ENCODE measurements at regions not wholly inside any gene's neighbourhood (a gene's known extent, or its start where the extent isn't known, plus 50 kb on each side); places are given as distances from the start of the nearest gene placed in this dataset.
"Not testable (repeated sequence)": the region's sequence is repeated elsewhere in the genome, so short reads cannot be mapped to it uniquely, and the experiment has no call there.

- not testable (repeated sequence) for DNase-seq (ENCODE audit: low read depth)
Observed at GRCh38 chr2:110335415-110336049, 123.2 kb upstream of the MTLN start.

DNA sequence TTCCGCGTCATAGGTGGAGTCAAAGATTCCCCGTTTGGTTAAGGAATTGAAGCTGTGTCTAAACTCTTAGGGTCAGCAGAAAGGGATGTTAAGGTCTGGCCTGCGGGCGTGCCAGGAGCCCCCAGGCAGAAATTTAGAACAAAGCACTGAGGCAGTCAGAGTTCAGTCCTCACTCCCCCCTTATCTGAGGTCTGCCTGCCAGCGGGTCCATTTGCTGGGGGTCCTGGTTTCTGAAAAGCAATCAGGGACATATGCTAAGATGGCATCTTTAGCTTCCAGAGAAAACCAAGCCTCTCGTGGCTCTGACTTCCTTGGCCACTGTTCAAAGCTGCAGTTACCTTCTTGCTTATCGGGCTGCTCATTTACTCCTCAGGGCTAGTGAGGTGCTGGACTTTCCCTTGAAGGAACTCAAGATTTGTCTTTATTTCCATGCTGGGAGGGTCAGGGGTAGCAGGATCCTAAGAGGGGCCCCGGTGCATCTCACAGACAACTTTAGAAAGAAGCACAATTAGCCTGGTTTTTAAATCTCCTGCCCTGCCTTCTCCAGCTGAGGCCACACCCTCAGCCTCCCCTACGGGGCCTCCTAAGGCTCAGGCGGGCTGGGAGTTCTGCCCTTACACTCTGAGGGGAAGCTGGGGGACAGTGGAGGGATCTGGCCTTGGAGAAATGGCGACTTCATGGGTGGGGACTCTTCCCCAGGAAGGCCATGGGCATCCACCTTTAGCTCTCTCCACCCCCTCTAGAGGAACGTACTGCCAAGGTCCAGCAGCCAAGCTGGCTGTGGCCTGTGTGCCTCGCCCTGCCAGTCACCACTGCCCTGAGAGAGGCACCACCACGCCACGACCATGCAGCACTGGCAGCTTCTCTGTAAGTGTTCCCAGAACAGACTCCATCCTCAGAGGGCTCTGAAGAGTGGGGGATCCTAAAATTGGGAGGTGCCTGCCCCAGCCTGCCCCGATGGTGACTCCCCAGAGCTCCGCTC lies 121.1 kb upstream of the MTLN start:
- DNase-seq (ENCODE audit: low read depth), result not testable (repeated sequence)

DNA sequence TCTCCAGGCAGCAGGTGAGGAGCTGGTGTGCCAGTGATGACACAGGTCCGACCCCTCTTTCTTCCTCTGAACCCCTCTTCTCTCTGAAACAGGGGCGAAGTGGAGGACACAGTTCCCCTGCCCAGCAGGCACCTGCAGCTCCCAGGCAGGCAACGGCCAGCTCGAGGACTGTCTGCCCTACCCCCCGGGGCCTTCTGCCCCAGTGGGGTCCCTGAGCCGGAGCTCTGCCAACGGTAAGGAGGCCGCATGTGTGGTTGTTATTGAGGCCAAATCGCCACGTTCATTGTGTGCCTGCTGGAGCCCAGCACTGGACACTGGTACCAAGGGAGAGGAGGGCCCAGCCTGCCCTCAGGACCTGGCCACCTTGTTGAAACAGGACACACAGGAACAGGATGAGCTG lies 119.3 kb upstream of the MTLN start:
- DNase-seq (ENCODE audit: low read depth), result not testable (repeated sequence)

DNA sequence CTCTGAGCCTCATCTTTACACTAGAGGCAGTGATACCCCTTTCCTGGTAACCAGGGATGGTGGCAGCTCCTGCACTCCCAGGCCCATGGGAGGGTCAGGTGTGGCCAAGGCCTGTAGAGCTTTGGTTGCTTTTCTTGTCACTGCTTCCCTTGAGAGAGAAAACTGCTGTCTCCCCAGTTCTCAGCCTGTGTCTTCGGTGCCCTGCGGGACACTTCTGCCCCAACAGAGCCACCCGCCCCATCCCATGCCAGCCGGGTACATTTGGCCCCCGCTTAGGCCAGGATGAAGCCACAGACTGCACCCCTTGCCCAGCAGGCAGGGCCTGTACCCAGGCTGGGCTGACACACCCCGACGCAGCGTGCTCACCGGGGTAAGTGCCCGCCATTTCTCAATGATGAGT lies 117.4 kb upstream of the MTLN start:
- not testable (repeated sequence) for DNase-seq (ENCODE audit: low read depth)

- DNase-seq (ENCODE audit: low read depth), result not testable (repeated sequence)
Observed at GRCh38 chr2:110329158-110329557, 116.8 kb upstream of the MTLN start.

- not testable (repeated sequence) for DNase-seq (ENCODE audit: low read depth)
Observed at GRCh38 chr2:110328677-110329076, 116.3 kb upstream of the MTLN start.

DNA sequence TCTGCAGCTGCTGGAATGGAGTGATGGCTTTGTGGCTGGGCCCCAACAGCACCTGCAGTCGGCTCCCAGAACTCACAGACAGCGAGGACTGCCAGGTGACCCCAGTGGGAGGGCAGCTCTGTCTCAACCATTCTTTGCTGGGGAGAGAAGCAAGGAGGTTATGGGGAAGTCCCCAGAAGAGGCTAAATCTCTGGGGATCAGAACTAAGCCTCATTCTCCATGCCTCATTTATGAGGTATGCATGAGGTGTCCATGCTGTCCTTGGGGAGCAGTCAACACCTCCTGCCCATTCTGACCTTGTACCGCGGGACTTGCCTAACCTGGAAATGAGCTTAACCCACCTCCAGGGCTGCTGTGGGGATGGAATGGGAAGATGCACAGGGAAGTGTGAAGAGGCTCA lies 111.5 kb upstream of the MTLN start:
- not testable (repeated sequence) for DNase-seq (ENCODE audit: low read depth)

DNA sequence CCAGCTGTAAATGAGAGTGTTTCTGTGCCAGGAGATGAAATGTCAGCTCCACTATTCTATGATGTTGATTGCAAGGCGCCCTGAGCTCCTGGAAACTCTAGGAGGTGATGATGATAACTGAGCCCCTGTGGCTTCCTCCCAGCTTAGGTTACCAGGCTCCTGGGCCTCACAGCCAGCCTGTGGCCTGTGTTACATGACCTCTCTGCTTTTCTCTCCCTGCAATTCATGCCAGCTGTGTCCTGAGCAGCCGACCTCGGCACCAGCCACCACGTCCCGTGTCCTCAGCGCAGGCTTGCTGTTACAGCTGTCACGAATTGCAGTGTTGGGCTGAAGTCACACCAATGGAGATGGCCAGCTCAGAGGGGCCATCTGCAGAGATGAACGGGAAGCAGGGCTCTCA lies 110.2 kb upstream of the MTLN start:
- not testable (repeated sequence) for DNase-seq (ENCODE audit: low read depth)

- DNase-seq (ENCODE audit: low read depth), result not testable (repeated sequence)
Observed at GRCh38 chr2:110320834-110321563, 108.7 kb upstream of the MTLN start.

- DNase-seq (ENCODE audit: low read depth), result not testable (repeated sequence)
Observed at GRCh38 chr2:110318898-110319297, 106.6 kb upstream of the MTLN start.

DNA sequence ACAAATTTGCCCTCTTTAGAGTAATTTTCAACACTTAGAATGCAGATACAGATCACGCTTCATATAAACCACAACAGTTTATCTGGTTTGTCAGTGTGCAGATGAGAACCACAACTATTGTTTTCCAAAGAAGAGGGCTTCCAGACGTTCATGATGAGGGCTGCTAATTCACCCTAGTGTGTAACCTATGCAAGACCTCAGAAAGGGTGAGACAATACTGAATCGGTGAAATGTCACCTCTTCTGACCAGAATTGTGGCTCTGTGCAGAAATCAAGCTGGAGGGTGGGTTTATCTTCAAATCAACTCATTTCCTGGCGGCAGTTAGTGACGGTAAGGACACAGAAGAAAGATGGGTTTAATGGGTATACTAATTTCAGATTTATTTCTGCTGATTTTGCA lies 105.0 kb upstream of the MTLN start:
- not testable (repeated sequence) for DNase-seq (ENCODE audit: low read depth)

GRCh38 chr2:110316051-110316865 lies 103.9 kb upstream of the MTLN start:
- not testable (repeated sequence) for DNase-seq (ENCODE audit: low read depth)

- not testable (repeated sequence) for DNase-seq (ENCODE audit: low read depth)
Observed at GRCh38 chr2:110315054-110315820, 102.9 kb upstream of the MTLN start.

DNA sequence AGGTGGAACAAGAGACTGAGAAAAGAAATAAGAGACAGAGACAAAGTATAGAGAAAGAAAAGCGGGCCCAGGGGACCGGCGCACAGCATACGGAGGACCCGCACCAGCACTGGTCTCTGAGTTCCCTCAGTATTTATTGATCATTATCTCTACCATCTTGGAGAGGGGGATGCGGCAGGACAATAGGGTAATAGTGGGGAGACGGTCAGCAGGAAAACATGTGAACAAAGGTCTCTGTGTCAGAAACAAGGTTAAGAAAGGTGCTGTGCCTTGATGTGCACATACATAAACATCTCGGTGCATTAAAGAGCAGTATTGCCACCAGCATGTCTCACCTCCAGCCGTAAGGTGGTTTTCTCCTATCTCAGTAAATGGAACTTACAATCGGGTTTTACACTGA lies 102.1 kb upstream of the MTLN start:
- not testable (repeated sequence) for DNase-seq (ENCODE audit: low read depth)

DNA sequence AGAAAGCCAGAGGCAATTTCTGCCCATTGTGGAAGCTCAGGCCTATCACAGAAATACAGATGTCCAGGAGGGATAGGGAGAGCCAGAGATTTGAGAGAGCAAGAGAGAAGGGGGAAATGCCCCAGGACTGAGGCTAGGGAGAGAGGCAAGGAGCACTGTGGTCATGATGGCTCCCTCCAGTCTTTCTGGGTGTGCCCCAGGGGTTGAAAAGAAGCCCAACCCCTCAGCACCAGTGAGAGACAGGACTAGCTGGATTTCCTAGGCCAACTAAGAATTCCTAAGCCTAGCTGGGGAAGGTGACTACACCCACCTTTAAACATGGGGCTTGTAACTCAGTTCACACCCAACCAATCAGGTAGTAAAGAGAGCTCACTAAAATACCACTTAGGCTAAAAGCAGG lies 100.7 kb upstream of the MTLN start:
- DNase-seq (ENCODE audit: low read depth), result not testable (repeated sequence)

DNA sequence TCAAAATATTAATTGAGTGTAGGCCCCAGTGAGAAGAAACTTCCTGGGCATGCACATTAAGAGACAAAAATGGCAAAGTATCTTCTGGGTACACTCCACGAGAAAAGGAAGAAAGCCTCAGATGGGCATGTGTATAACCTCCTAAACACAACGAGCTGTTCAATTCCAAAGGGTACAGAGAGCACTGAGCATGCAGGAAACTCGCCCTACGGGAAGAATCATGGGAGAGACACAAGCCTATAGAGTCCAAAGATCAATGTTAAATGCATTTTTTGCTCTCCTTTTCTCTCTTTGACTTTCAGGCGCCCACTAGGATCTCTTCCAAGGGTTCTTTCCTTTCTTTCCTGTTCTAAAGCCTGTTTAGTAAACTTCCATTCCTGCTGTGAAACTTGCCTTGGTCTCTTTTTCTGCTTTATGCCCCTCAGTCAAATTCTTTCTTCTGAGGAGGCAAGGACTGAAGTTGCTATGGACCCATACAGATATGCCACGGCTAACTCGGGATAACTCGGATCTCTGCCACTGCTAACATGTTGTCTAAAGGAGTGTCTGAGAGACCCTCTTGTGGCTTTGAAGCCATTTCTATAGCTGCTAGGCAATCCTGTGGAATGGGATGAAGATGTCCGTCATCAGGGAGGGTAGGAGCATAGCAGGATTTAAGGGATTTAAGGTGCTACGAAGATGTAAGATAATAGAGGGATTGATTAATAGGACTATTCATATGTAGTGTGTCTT lies 99.5 kb upstream of the MTLN start:
- not testable (repeated sequence) for DNase-seq (ENCODE audit: low read depth)

DNA sequence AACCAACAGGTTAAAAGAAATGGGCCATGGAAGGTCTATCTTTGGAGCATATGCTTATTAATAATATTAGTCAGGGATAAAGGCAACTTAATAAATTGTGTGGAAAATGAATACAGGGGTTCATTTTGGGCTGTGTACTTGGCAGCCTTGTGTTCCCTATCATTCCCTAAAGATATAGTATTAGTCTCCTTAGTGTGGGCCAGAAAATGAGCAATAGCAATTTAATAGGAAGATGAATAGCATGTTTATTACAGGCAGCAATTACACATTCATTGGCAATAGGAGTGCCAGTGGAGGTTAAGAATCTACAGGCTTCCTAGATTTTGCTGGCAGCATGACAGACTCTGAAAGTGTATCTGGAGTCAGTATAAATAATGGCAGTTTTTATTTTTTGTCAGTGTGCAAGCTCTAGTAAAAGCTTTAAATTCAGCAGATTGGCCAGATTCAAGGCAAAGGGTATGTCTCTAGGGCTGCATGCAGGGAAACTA lies 98.7 kb upstream of the MTLN start:
- DNase-seq (ENCODE audit: low read depth), result not testable (repeated sequence)

DNA sequence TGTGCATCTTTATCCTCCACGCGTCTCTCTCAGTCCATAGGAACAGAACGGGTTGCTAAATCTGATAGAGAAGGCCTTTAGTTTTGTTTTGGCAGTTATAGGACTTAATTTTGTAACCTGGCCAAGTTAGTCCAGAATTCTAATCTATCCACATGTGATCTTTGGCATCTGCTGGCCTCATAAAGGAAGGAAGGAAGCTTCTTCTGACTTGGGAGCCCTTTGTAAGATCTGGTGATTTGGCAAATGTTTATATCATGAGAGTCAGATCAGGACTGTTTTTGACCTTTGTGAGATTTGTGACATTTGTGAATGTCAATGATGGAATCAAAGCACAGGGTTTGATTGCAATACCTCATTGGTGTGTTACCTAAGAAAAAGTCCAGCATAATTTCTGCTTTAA lies 96.4 kb upstream of the MTLN start:
- not testable (repeated sequence) for DNase-seq (ENCODE audit: low read depth)

GRCh38 chr2:110292807-110293206 lies 80.5 kb upstream of the MTLN start:
- not testable (repeated sequence) for DNase-seq (ENCODE audit: low read depth)
